Testis (tissue), 2 donors: ENCODE measurements at regions not wholly inside any gene's neighbourhood (a gene's known extent, or its start where the extent isn't known, plus 50 kb on each side); places are given as distances from the start of the nearest gene placed in this dataset.

ENCODE experiments used
- DNase-seq: peaks from one replicate; pipeline ENCODE4 v3.0.0-alpha.2; 2019
- H3K27ac ChIP-seq, 2 donors: fragments of 200-600 bp; sonication (generic); one replicate each; pipeline ENCODE4 v1.5.1; 2019
- H3K27me3 ChIP-seq: fragments of 200-600 bp; sonication (generic); one replicate; pipeline ENCODE4 v1.5.1; 2019
- H3K36me3 ChIP-seq: fragments of 200-600 bp; sonication (generic); one replicate; pipeline ENCODE4 v1.5.1; 2017; ENCODE audit warnings: low read depth; ENCODE audit errors: missing control alignments
- H3K4me1 ChIP-seq: fragments of 200-600 bp; sonication (generic); one replicate; pipeline ENCODE4 v1.5.1; 2019
- H3K4me3 ChIP-seq, 2 donors: fragments of 200-600 bp; sonication (generic); one replicate each; pipeline ENCODE4 v1.5.1; 2017 to 2019
- H3K9me3 ChIP-seq: fragments of 200-600 bp; sonication (generic); one replicate; pipeline ENCODE4 v1.5.1; 2017
- CTCF ChIP-seq, 3 experiments: fragments of 450-650 bp in 2 of 3; fragments of 200-600 bp in 1 of 3; sonication (generic) in 1 of 3; IDR thresholded peaks; one replicate each; pipeline ENCODE4 v1.5.1; 2016 to 2019; ENCODE audit warnings: antibody characterized with exemption in 3 of 3, mild to moderate bottlenecking in 2 of 3, moderate library complexity in 1 of 3
- POLR2A ChIP-seq: fragments of 450-650 bp; IDR thresholded peaks from one replicate; pipeline ENCODE4 v1.6.1; 2017; ENCODE audit warnings: antibody characterized with exemption, mild to moderate bottlenecking, moderate library complexity
- WGBS, 2 donors: methylation state at CpG; one replicate each; pipeline ENCODE4 v1.1.5; 2018; 5-methylcytosine and 5-hydroxymethylcytosine counted together
- intact Hi-C: fragments of 100-400 bp; cut with DNase I; formaldehyde crosslinking; loops from one replicate; pipeline ENCODE4 v1.15.1; 2023; ENCODE audit warnings: low total_unique reads

GRCh38 chr1:213602796-213603486 lies 384.8 kb upstream of the PROX1 start:
- Histone ChIP-seq H3K9me3 (no peaks in the 10 kb centered on the region), H3K36me3 (no peaks in the 10 kb centered on the region), H3K4me3 (no peak overlapping the region), H3K27ac (no peak overlapping the region), H3K4me1 (peaks cover 6% of the 10 kb centered on the region), H3K27me3 (no peaks in the 10 kb centered on the region)
- 82 to 89% methylated on average over 2 of the region's 2 CpGs for WGBS, 2 donors
- no peak for DNase-seq
- TF ChIP-seq CTCF (IDR thresholded peaks at IDR 0.05) (no peak), POLR2A (no peak)
- intact Hi-C loops, result no loop called here

GRCh38 chr1:213604477-213604876 lies 383.3 kb upstream of the PROX1 start:
- no peak for TF ChIP-seq CTCF (IDR thresholded peaks at IDR 0.05)
- H3K9me3 ChIP-seq, result no peaks in the 10 kb centered on the region
- 86 to 89% methylated on average over 4 of the region's 4 CpGs for WGBS, 2 donors
- no peak overlapping the region for H3K27ac ChIP-seq
- intact Hi-C loops, result no loop called here
- no peaks in the 10 kb centered on the region for H3K27me3 ChIP-seq
- H3K4me3 ChIP-seq, result no peak overlapping the region
- H3K4me1 ChIP-seq, result peaks cover 6% of the 10 kb centered on the region
- no peaks in the 10 kb centered on the region for H3K36me3 ChIP-seq
- no peak for DNase-seq

- peaks cover 6% of the 10 kb centered on the region for H3K4me1 ChIP-seq
- no peak overlapping the region for H3K27ac ChIP-seq
- H3K36me3 ChIP-seq, result no peaks in the 10 kb centered on the region
- no peaks in the 10 kb centered on the region for H3K9me3 ChIP-seq
- WGBS, 2 donors, result 42 to 51% methylated on average over 9 of the region's 9 CpGs
- no peak for DNase-seq
- no peak overlapping the region for H3K4me3 ChIP-seq
- no peak for TF ChIP-seq CTCF (IDR thresholded peaks at IDR 0.05)
- no peak for TF ChIP-seq POLR2A
- intact Hi-C loops, result no loop called here
- no peaks in the 10 kb centered on the region for H3K27me3 ChIP-seq
These were observed 382.0 kb upstream of the PROX1 start for GRCh38 chr1:213605732-213606131.

- WGBS, 2 donors, result 29 to 42% methylated on average over 5 of the region's 5 CpGs
- DNase-seq, result peak; percentile 38
- no peak overlapping the region for H3K4me3 ChIP-seq
- H3K27ac ChIP-seq, result no peak overlapping the region
- H3K4me1 ChIP-seq, result peaks cover 6% of the 10 kb centered on the region
- intact Hi-C loops, result no loop called here
- TF ChIP-seq CTCF (IDR thresholded peaks at IDR 0.05) (no peak), POLR2A (no peak)
- H3K36me3 ChIP-seq, result no peaks in the 10 kb centered on the region
- no peaks in the 10 kb centered on the region for H3K9me3 ChIP-seq
- no peaks in the 10 kb centered on the region for H3K27me3 ChIP-seq
These were observed 381.4 kb upstream of the PROX1 start for GRCh38 chr1:213606252-213606820.

- no peak for TF ChIP-seq CTCF (IDR thresholded peaks at IDR 0.05)
- TF ChIP-seq POLR2A, result no peak
- H3K4me3 ChIP-seq, result no peak overlapping the region
- intact Hi-C loops, result no loop called here
- no peaks in the 10 kb centered on the region for H3K9me3 ChIP-seq
- no peak overlapping the region for H3K27ac ChIP-seq
- no peaks in the 10 kb centered on the region for H3K36me3 ChIP-seq
- WGBS, 2 donors, result 76 to 100% methylated on average over 2 of the region's 2 CpGs
- no peak for DNase-seq
- no peaks in the 10 kb centered on the region for H3K4me1 ChIP-seq
- H3K27me3 ChIP-seq, result no peaks in the 10 kb centered on the region
These were observed 374.2 kb upstream of the PROX1 start for GRCh38 chr1:213613549-213613948.
